Smooth muscle cell (in vitro differentiated cells): ENCODE measurements at regions not wholly inside any gene's neighbourhood (a gene's known extent, or its start where the extent isn't known, plus 50 kb on each side); places are given as distances from the start of the nearest gene placed in this dataset.

Experiments used
- DNase-seq: peaks from one replicate; lab custom pipeline; 2025; ENCODE audit not compliant: unreplicated experiment; lab: John Stamatoyannopoulos, UW
- H2AFZ ChIP-seq: fragments of 200-600 bp; sonication (generic); 2 replicates; pipeline ENCODE4 v1.6.0; 2016; ENCODE audit warnings: antibody characterized with exemption, low read depth, mild to moderate bottlenecking
- H3F3A ChIP-seq: fragments of 200-600 bp; sonication (generic); 2 replicates; pipeline ENCODE4 v1.6.0; 2017; ENCODE audit warnings: antibody characterized with exemption, low read depth
- H3K27ac ChIP-seq: fragments of 200-600 bp; sonication (generic); 2 replicates; pipeline ENCODE4 v1.5.1; 2016; ENCODE audit warnings: low read depth, mild to moderate bottlenecking
- H3K27me3 ChIP-seq: fragments of 200-600 bp; sonication (generic); 2 replicates; pipeline ENCODE4 v1.6.1; 2016; ENCODE audit warnings: low read depth, mild to moderate bottlenecking
- H3K36me3 ChIP-seq: fragments of 200-600 bp; sonication (generic); 2 replicates; pipeline ENCODE4 v1.5.1; 2016; ENCODE audit warnings: low read depth
- H3K4me1 ChIP-seq: fragments of 200-600 bp; sonication (generic); 2 replicates; pipeline ENCODE4 v1.5.1; 2016; ENCODE audit warnings: low read depth
- H3K4me2 ChIP-seq: fragments of 200-600 bp; sonication (generic); 2 replicates; pipeline ENCODE4 v1.6.0; 2016; ENCODE audit warnings: mild to moderate bottlenecking
- H3K4me3 ChIP-seq: fragments of 200-600 bp; sonication (generic); 2 replicates; pipeline ENCODE4 v1.5.1; 2016; ENCODE audit warnings: mild to moderate bottlenecking
- H3K79me2 ChIP-seq: fragments of 200-600 bp; sonication (generic); 2 replicates; pipeline ENCODE4 v1.6.0; 2016; ENCODE audit warnings: low read depth, mild to moderate bottlenecking
- H3K9ac ChIP-seq: fragments of 200-600 bp; sonication (generic); 2 replicates; pipeline ENCODE4 v1.6.0; 2016; ENCODE audit warnings: low read depth
- H3K9me3 ChIP-seq: fragments of 200-600 bp; sonication (generic); replicated peaks from 2 replicates; pipeline ENCODE4 v1.5.1; 2016; ENCODE audit warnings: low read depth
- H4K20me1 ChIP-seq: fragments of 200-600 bp; sonication (generic); 2 replicates; pipeline ENCODE4 v1.6.0; 2016; ENCODE audit warnings: low read depth
- WGBS: methylation state at CpG from one replicate; pipeline ENCODE4 v1.1.7; 2016; ENCODE audit warnings: low lambda C conversion rate; 5-methylcytosine and 5-hydroxymethylcytosine counted together
- TF ChIP-seq, protein P1 (sequence below): fragments of 200-600 bp; sonication (generic); IDR thresholded peaks from 2 replicates; pipeline ENCODE4 v1.5.1; 2017; ENCODE audit warnings: borderline replicate concordance, mild to moderate bottlenecking, antibody characterized with exemption; ENCODE audit not compliant: insufficient read depth, poor library complexity, severe bottlenecking

- H3K36me3 ChIP-seq = no peaks in the 10 kb centered on the region
- H3F3A ChIP-seq = no peaks in the 10 kb centered on the region
- H4K20me1 ChIP-seq = no peaks in the 10 kb centered on the region
- no peaks in the 10 kb centered on the region for H3K79me2 ChIP-seq
- no peak overlapping the region for H3K4me3 ChIP-seq
- peaks cover 16% of the 10 kb centered on the region for H3K27me3 ChIP-seq
- H3K4me2 ChIP-seq = no peak overlapping the region
- no peak for DNase-seq
- H3K9me3 ChIP-seq = no peaks in the 10 kb centered on the region
- WGBS = 86% methylated on average over 15 of the region's 15 CpGs
- TF ChIP-seq, protein P1, sequence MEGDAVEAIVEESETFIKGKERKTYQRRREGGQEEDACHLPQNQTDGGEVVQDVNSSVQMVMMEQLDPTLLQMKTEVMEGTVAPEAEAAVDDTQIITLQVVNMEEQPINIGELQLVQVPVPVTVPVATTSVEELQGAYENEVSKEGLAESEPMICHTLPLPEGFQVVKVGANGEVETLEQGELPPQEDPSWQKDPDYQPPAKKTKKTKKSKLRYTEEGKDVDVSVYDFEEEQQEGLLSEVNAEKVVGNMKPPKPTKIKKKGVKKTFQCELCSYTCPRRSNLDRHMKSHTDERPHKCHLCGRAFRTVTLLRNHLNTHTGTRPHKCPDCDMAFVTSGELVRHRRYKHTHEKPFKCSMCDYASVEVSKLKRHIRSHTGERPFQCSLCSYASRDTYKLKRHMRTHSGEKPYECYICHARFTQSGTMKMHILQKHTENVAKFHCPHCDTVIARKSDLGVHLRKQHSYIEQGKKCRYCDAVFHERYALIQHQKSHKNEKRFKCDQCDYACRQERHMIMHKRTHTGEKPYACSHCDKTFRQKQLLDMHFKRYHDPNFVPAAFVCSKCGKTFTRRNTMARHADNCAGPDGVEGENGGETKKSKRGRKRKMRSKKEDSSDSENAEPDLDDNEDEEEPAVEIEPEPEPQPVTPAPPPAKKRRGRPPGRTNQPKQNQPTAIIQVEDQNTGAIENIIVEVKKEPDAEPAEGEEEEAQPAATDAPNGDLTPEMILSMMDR = no peak
- H2AFZ ChIP-seq = no peak overlapping the region
- no peak overlapping the region for H3K27ac ChIP-seq
- no peak overlapping the region for H3K9ac ChIP-seq
- H3K4me1 ChIP-seq = no peaks in the 10 kb centered on the region
Observed at GRCh38 chr15:59739557-59740186, 50.6 kb upstream of the BNIP2 start.
